ENCODE measurements at regions not wholly inside any gene's neighbourhood (a gene's known extent, or its start where the extent isn't known, plus 50 kb on each side); places are given as distances from the start of the nearest gene placed in this dataset.

GRCh38 chr3:125645616-125646015 lies 50.3 kb upstream of the OSBPL11 start:
- Histone ChIP-seq H3K4me1 (0 out of 2 replicates have a peak, but pooled peaks cover 6% of the 10 kb centered on the region), H3K9me3 (no peaks in the 10 kb centered on the region), H3K4me3 (ENCODE audit: low read depth, low read length) (no peak overlapping the region), H3K27me3 (replicated peaks; ENCODE audit: control insufficient read depth, insufficient read depth, low read length) (no peaks in the 10 kb centered on the region), H3K36me3 (ENCODE audit: control insufficient read depth, insufficient read depth, low read length) (no peaks in the 10 kb centered on the region)
- no TSS peak for BruUV-seq (replicated peaks)
- ChIA-PET POLR2A (no interaction called here), CTCF (no interaction called here)
- H3K9me3 Mint-ChIP-seq (ENCODE audit: unreplicated experiment) = no peaks in the 10 kb centered on the region
- no peak overlapping the region for H3K27ac Mint-ChIP-seq (ENCODE audit: unreplicated experiment)
- intact Hi-C loops (cut with micrococcal nuclease; ENCODE audit: unreplicated experiment) = no loop called here
- H3K27me3 Mint-ChIP-seq (ENCODE audit: insufficient read depth, unreplicated experiment) = no peaks in the 10 kb centered on the region
- H3K4me3 Mint-ChIP-seq (ENCODE audit: unreplicated experiment) = no peak overlapping the region
- H3K36me3 Mint-ChIP-seq (ENCODE audit: insufficient read depth, unreplicated experiment) = no peaks in the 10 kb centered on the region
- TF ChIP-seq, protein P1, sequence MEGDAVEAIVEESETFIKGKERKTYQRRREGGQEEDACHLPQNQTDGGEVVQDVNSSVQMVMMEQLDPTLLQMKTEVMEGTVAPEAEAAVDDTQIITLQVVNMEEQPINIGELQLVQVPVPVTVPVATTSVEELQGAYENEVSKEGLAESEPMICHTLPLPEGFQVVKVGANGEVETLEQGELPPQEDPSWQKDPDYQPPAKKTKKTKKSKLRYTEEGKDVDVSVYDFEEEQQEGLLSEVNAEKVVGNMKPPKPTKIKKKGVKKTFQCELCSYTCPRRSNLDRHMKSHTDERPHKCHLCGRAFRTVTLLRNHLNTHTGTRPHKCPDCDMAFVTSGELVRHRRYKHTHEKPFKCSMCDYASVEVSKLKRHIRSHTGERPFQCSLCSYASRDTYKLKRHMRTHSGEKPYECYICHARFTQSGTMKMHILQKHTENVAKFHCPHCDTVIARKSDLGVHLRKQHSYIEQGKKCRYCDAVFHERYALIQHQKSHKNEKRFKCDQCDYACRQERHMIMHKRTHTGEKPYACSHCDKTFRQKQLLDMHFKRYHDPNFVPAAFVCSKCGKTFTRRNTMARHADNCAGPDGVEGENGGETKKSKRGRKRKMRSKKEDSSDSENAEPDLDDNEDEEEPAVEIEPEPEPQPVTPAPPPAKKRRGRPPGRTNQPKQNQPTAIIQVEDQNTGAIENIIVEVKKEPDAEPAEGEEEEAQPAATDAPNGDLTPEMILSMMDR (IDR thresholded peaks at IDR 0.05; ENCODE audit: insufficient read depth in 1 of 2, low read depth in 1 of 2, low read length in 1 of 2, severe bottlenecking in 1 of 2, unreplicated experiment in 1 of 2) = no peak
- H3K4me1 Mint-ChIP-seq (ENCODE audit: low read depth, unreplicated experiment) = no peaks in the 10 kb centered on the region
- no peak for DNase-seq

- TF ChIP-seq, protein P1 (IDR thresholded peaks at IDR 0.05; ENCODE audit: insufficient read depth in 1 of 2, low read depth in 1 of 2, low read length in 1 of 2, severe bottlenecking in 1 of 2, unreplicated experiment in 1 of 2) = no peak
- CTCF ChIA-PET = no interaction called here
- no peaks in the 10 kb centered on the region for H3K27me3 Mint-ChIP-seq (ENCODE audit: insufficient read depth, unreplicated experiment)
- no peak for DNase-seq
- Histone ChIP-seq H3K4me1 (peaks cover 11% of the 10 kb centered on the region; the same call in 1 of the 2 replicates), H3K27me3 (replicated peaks; ENCODE audit: control insufficient read depth, insufficient read depth, low read length) (no peaks in the 10 kb centered on the region), H3K4me3 (ENCODE audit: low read depth, low read length) (no peak overlapping the region), H3K36me3 (ENCODE audit: control insufficient read depth, insufficient read depth, low read length) (no peaks in the 10 kb centered on the region), H3K9me3 (no peaks in the 10 kb centered on the region)
- H3K4me3 Mint-ChIP-seq (ENCODE audit: unreplicated experiment) = no peak overlapping the region
- H3K4me1 Mint-ChIP-seq (ENCODE audit: low read depth, unreplicated experiment) = peaks cover 7% of the 10 kb centered on the region
- no peaks in the 10 kb centered on the region for H3K36me3 Mint-ChIP-seq (ENCODE audit: insufficient read depth, unreplicated experiment)
- no TSS peak for BruUV-seq (replicated peaks)
- peak overlapping the region; percentile 50 for H3K27ac Mint-ChIP-seq (ENCODE audit: unreplicated experiment)
- POLR2A ChIA-PET = interaction anchor here (0.6 kb wide), 1 partner anchor 51 kb away, joined by 16 read pairs; no protein-coding TSS in a partner anchor
- no peaks in the 10 kb centered on the region for H3K9me3 Mint-ChIP-seq (ENCODE audit: unreplicated experiment)
- intact Hi-C loops (cut with micrococcal nuclease; ENCODE audit: unreplicated experiment) = no loop called here
These were observed 51.3 kb upstream of the OSBPL11 start for GRCh38 chr3:125646581-125646980.

GRCh38 chr3:125647318-125648014 lies 52.2 kb upstream of the OSBPL11 start:
- Mint-ChIP-seq H3K9me3 (ENCODE audit: unreplicated experiment) (no peaks in the 10 kb centered on the region), H3K27me3 (ENCODE audit: insufficient read depth, unreplicated experiment) (no peaks in the 10 kb centered on the region), H3K4me1 (ENCODE audit: low read depth, unreplicated experiment) (peaks cover 8% of the 10 kb centered on the region), H3K4me3 (ENCODE audit: unreplicated experiment) (peak overlapping the region; percentile 22), H3K27ac (ENCODE audit: unreplicated experiment) (peak overlapping the region; percentile 50), H3K36me3 (ENCODE audit: insufficient read depth, unreplicated experiment) (no peaks in the 10 kb centered on the region)
- TF ChIP-seq, protein P1 (IDR thresholded peaks at IDR 0.05; ENCODE audit: insufficient read depth in 1 of 2, low read depth in 1 of 2, low read length in 1 of 2, severe bottlenecking in 1 of 2, unreplicated experiment in 1 of 2) = no peak
- no TSS peak for BruUV-seq (replicated peaks)
- H3K9me3 ChIP-seq = no peaks in the 10 kb centered on the region
- no peak overlapping the region for H3K4me3 ChIP-seq (ENCODE audit: low read depth, low read length)
- ChIA-PET CTCF (interaction anchor here (0.6 kb wide), 1 partner anchor 135 kb away, joined by 3 read pairs; no protein-coding TSS in a partner anchor), POLR2A (no interaction called here)
- peak; percentile 45 to 75 for DNase-seq
- no peaks in the 10 kb centered on the region for H3K27me3 ChIP-seq (replicated peaks; ENCODE audit: control insufficient read depth, insufficient read depth, low read length)
- peaks cover 11% of the 10 kb centered on the region; the same call in 1 of the 2 replicates for H3K4me1 ChIP-seq
- intact Hi-C loops (cut with micrococcal nuclease; ENCODE audit: unreplicated experiment) = no loop called here
- H3K36me3 ChIP-seq (ENCODE audit: control insufficient read depth, insufficient read depth, low read length) = no peaks in the 10 kb centered on the region

Data from Caco-2 (cell line).